ENCODE measurements at regions not wholly inside any gene's neighbourhood (a gene's known extent, or its start where the extent isn't known, plus 50 kb on each side); places are given as distances from the start of the nearest gene placed in this dataset.

DNA sequence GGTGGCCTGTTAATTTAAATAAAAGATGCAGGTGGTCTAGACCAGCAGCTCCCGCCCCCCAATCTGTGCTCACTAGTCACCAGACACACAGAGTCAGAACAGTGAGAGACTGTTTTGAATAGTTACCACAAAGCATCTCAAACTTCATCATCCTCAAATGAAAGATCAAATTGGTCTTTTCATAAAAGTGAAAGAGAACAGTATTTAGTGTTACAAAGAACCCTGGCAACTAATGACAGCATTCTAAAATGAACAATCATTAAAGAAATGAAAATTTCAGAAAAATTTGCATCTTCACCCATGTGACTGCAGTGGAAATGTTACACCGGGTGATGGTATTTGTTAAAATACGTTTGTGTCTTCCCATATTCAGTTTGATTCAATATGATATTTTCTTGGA is 65.5 kb upstream of the PMAIP1 start:
- peaks cover 0 to 21% (median 3%) of the 10 kb centered on the region in 9 donors for H3K27me3 ChIP-seq
- DNase-seq (no peak), ATAC-seq (no peak)
- H3K4me1 ChIP-seq = no peaks in the 10 kb centered on the region
- no peaks in the 10 kb centered on the region for H3K36me3 ChIP-seq
- TF ChIP-seq POLR2A (IDR thresholded peaks at IDR 0.05) = no peak
- TF ChIP-seq, protein P1, sequence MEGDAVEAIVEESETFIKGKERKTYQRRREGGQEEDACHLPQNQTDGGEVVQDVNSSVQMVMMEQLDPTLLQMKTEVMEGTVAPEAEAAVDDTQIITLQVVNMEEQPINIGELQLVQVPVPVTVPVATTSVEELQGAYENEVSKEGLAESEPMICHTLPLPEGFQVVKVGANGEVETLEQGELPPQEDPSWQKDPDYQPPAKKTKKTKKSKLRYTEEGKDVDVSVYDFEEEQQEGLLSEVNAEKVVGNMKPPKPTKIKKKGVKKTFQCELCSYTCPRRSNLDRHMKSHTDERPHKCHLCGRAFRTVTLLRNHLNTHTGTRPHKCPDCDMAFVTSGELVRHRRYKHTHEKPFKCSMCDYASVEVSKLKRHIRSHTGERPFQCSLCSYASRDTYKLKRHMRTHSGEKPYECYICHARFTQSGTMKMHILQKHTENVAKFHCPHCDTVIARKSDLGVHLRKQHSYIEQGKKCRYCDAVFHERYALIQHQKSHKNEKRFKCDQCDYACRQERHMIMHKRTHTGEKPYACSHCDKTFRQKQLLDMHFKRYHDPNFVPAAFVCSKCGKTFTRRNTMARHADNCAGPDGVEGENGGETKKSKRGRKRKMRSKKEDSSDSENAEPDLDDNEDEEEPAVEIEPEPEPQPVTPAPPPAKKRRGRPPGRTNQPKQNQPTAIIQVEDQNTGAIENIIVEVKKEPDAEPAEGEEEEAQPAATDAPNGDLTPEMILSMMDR (IDR thresholded peaks at IDR 0.05) = no peak
- H3K4me3 ChIP-seq = no peak overlapping the region
- no peaks in the 10 kb centered on the region for H3K9me3 ChIP-seq
- intact Hi-C loops (cut with DNase I) = loop anchor here in 4 of 10 donors (10.0 kb wide), 3 partner anchors 131 to 721 kb away; no protein-coding TSS in a partner anchor
- 61 to 75% (median 71%) methylated on average over 3 of the region's 3 CpGs for WGBS, 4 donors
- no peak overlapping the region for H3K27ac ChIP-seq

- 53 to 66% (median 60%) methylated on average over 3 of the region's 3 CpGs for WGBS, 4 donors
These were observed 66.0 kb upstream of the PMAIP1 start for GRCh38 chr18:59833785-59834184.

GRCh38 chr18:59823596-59824195 is 76.1 kb upstream of the PMAIP1 start:
- Histone ChIP-seq H3K27me3 (peaks cover 0 to 7% (median 0%) of the 10 kb centered on the region in 9 donors), H3K4me3 (no peak overlapping the region), H3K9me3 (no peaks in the 10 kb centered on the region), H3K4me1 (peaks cover 0 to 3% (median 0%) of the 10 kb centered on the region in 12 donors), H3K36me3 (no peaks in the 10 kb centered on the region), H3K27ac (no peak overlapping the region)
- 29 to 36% (median 33%) methylated on average over 12 of the region's 12 CpGs for WGBS, 4 donors
- ATAC-seq (peak; percentile 32 to 80 (median 74)), DNase-seq (peak in 4 of 5 donors; percentile 46 to 62 (median 58))
- TF ChIP-seq, protein P1 (IDR thresholded peaks at IDR 0.05) = peak; percentile 63 to 83 (median 76)
- no peak for TF ChIP-seq POLR2A (IDR thresholded peaks at IDR 0.05)
- intact Hi-C loops (cut with DNase I) = loop anchor here (1.0 to 10.0 kb wide), 12 partner anchors 121 to 519 kb away; partner anchors contain the start of gene CCBE1 (in 4 of the 10)

More at GRCh38 chr18:59833785-59834184, 66.0 kb upstream of the PMAIP1 start:
- H3K4me1 ChIP-seq = no peaks in the 10 kb centered on the region
- intact Hi-C loops (cut with DNase I) = loop anchor here in 4 of 10 donors (10.0 kb wide), 3 partner anchors 131 to 721 kb away; no protein-coding TSS in a partner anchor
- H3K9me3 ChIP-seq = no peaks in the 10 kb centered on the region
- TF ChIP-seq, protein P1 (IDR thresholded peaks at IDR 0.05) = no peak
- TF ChIP-seq POLR2A (IDR thresholded peaks at IDR 0.05) = no peak
- no peak for DNase-seq
- H3K4me3 ChIP-seq = no peak overlapping the region
- no peak for ATAC-seq
- no peak overlapping the region for H3K27ac ChIP-seq
- H3K27me3 ChIP-seq = peaks cover 0 to 21% (median 3%) of the 10 kb centered on the region in 9 donors
- H3K36me3 ChIP-seq = no peaks in the 10 kb centered on the region

- peaks cover 0 to 3% (median 0%) of the 10 kb centered on the region in 12 donors for H3K4me1 ChIP-seq
- no peak overlapping the region for H3K27ac ChIP-seq
- no peak overlapping the region for H3K4me3 ChIP-seq
- H3K27me3 ChIP-seq = peaks cover 0 to 7% (median 0%) of the 10 kb centered on the region in 9 donors
- intact Hi-C loops (cut with DNase I) = loop anchor here (1.0 to 10.0 kb wide), 12 partner anchors 121 to 518 kb away; partner anchors contain the start of gene CCBE1 (in 4 of the 10)
- no peak for DNase-seq
- 77 to 85% (median 79%) methylated on average over 7 of the region's 7 CpGs for WGBS, 4 donors
- no peak for ATAC-seq
- H3K9me3 ChIP-seq = no peaks in the 10 kb centered on the region
- TF ChIP-seq, protein P1 (IDR thresholded peaks at IDR 0.05) = no peak
- no peak for TF ChIP-seq POLR2A (IDR thresholded peaks at IDR 0.05)
- no peaks in the 10 kb centered on the region for H3K36me3 ChIP-seq
These were observed 76.9 kb upstream of the PMAIP1 start for GRCh38 chr18:59822612-59823550.
